GM19099 (cell line): ENCODE measurements at regions not wholly inside any gene's neighbourhood (a gene's known extent, or its start where the extent isn't known, plus 50 kb on each side); places are given as distances from the start of the nearest gene placed in this dataset.

Source experiments
- POLR2A ChIP-seq: IDR thresholded peaks from 3 replicates; pipeline ENCODE4 v1.6.1; 2011; ENCODE audit warnings: low read depth; ENCODE audit not compliant: insufficient read length; ENCODE audit errors: extremely low read depth

DNA sequence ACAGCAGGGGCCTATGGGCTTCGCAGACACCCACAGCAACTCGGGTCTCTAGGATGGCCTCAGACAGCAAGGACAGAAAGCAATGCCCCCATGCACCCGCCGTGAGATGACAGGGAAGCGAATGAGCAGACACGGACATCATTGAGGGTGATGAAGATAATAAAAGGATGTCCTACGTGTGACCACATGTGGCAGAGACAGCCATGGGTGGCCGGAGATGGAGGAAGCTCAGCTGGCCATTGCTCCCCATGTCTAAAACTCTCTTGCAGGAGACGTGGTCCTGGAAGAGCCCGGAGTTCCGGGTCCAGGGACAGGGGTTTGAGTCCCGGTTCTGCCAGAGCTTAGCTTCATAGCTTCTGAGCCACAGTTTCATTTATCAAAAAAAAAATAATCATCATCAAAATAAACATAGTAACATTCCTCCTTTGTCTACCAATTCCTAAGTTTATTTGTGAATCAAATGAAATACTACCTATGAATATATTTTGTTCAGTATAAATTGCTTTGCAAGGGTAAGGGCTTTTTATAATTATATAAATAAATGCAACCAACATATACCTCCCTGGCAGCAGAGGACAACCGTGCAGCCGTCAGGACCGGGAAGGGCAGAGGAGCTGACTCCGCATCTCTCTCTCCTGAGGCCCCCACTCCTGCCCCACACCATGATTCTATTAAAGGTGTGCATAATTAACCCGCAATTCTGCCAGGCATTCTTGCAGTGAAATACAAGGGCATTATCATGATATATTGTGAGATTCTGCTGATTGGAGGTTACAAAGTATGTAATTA, 401.4 kb upstream of the MYT1L start:
- TF ChIP-seq POLR2A, result no peak

DNA sequence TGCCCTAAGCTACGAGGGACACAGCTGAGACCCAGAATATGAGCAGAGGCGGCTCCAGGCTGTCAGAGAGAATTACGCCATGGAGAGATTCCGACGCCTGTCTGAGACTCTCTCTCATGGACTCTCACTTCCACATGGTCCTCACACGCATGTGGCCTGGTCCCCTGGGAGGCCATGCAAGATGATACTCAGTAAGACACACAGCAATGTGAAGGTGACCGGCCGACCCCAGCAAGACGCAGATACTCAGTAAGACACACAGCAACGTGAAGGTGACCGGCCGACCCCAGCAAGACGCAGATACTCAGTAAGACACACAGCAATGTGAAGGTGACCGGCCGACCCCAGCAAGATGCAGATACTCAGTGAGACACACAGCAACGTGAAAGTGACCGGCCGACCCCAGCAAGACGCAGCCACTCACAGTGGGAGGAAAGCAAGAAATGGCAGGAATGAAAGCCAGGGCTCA, 400.8 kb upstream of the MYT1L start:
- no peak for TF ChIP-seq POLR2A

DNA sequence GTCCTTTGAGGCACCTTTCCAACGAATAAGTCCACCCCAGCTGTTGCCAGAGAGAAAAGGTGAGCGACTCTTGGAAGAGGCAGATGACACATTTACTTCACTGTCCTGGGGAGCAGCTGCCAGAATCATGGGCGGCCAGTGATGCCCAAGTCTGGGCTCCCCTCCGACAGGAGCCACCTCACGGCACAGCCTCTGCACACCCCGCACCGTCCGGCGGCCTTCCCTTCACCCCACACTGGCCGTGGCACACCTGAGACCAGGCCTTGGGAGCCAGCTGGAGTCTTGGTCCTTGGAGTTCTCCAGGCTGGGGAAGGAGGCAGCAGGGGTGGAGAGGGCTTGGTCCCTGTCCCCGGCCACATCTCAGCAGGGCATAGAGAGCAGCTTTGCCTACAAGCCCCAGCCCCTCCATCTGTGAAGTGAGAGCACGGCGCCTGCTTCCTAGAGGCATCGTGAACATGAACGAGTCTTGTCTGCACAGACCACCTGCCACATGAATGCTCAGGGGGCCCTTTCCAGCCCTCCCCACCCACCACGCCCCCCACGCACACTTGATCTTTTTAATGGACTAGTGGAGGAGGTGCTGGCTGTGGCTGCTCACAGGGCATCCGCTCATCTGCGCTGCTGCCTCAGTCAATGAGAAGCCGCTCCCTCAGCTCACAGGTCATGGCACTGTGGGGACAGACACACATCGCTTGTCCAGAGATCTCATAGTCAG, 400.2 kb upstream of the MYT1L start:
- TF ChIP-seq POLR2A, result no peak

GRCh38 chr2:2730301-2730833, 399.3 kb upstream of the MYT1L start:
- TF ChIP-seq POLR2A, result no peak

DNA sequence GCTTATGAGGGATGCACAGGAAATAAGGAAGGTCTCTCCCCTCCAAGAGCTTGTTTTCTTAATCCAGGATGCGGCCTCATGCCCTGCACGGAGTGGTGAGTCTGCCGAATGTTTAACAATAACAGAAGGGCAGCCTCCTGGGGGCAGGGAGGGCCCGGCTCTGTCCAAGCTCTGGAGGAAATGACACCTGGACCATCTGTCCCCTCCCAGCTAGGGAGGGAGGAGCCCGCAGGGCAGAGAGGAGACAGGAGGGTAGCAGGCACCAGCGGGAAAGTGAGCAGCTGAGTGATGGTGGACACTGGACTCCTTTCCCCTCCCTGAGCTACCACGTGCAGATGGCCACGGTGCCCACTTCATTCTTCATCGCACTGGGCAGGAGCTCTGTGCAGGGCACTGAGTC, 398.2 kb upstream of the MYT1L start:
- TF ChIP-seq POLR2A, result no peak

DNA sequence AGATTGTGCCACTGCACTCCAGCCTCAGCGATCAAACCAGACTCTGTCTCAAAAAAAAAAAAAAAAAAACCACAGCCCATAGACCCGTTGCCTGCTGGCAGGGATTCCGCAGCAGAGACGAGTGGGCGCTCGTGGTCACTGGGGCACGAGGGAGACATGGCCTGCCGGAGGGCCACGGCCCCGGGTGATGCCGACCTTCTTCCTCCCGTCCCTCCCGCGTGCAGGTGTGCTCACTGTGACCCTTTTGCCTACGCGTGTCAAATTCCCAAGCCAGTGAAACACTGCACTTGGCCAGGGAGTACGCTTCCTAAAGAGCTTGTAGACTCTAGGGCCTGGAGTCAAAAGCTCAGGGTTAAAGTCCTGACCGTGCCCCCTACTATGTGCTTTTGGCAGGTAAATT, 397.6 kb upstream of the MYT1L start:
- TF ChIP-seq POLR2A, result no peak

DNA sequence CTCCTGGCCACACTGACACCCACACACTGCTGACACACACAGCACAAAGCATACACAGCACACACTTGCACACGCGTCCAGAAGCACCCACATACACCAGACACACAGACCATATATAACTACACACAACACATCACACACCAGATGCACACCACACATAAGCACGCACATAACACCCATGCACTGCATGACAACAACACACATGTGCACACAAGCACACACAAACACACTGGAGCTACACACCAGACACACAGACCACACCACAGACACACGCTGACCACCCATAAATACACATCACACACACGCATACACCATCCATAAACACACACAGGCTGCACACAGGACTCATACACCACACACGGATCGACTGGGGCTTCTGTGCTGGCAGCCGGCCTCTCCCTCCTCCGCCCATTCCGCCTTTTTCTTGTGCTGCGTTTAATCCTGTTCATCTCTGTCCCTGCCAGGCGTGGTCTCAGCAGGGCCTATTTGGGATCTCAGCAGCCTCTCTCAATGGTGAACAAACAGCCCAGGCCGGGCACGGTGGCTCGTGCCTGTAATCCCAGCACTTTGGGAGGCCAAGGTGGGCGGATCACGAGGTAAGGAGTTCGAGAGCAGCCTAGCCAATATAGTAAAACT, 396.9 kb upstream of the MYT1L start:
- no peak for TF ChIP-seq POLR2A

- no peak for TF ChIP-seq POLR2A
These were observed 395.1 kb upstream of the MYT1L start for GRCh38 chr2:2726163-2726562.

DNA sequence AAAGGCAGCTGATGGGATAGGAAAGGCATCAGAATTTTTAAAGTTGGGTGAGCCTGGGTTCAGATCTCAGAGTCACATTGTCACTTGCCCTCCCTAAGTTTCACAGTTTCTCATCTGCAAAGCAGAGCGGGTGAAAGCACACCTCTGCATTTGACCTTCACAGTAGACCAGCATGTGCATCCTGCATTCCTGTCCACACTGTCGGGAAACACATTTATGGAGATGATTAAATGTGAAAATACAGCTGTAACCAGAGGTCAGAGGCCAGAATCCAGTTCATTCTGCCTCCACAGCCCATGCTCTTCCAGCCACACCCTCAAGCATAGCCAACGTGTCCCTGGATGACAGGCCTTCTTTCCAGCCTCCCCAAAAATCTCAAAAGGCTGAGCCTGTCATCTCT, 392.0 kb upstream of the MYT1L start:
- TF ChIP-seq POLR2A, result no peak

DNA sequence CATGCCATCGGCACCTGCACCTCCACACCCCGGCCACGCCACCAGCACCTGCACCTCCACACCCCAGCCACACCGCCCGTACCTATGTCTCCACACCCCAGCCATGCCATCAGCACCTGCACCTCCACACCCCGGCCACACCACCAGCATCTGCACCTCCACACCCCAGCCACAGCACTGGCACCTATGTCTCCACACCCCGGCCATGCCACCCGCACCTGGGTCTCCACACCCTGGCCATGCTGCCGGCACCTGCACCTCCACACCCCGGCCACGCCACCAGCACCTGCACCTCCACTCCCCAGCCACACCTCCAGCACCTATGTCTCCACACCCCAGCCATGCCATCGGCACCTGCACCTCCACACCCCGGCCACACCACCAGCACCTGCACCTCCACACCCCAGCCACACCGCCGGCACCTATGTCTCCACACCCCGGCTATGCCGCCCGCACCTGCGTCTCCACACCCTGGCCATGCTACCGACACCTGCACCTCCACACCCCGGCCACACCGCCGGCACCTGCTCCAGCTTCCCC, 390.3 kb upstream of the MYT1L start:
- TF ChIP-seq POLR2A, result no peak

- no peak for TF ChIP-seq POLR2A
These were observed 389.3 kb upstream of the MYT1L start for GRCh38 chr2:2720351-2720750.

- TF ChIP-seq POLR2A, result no peak
These were observed 388.7 kb upstream of the MYT1L start for GRCh38 chr2:2719781-2720180.

DNA sequence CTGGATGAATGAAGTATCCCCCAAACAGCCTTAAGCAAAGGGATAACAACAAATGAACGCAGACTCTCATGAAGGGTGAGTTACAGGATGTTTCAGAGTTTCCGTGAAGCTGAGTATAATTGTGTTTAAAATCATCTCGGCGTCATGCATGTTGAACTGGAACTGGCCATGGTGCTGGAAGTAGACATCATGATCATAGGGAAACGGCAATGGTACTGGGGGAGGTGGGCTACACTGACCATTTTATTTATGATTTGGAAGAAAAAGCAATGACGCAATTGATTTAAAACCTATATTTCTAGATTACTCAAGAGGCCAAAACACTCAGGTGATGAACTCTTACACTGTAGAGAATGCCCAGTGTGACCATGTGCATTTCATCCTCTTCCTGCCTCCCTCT, 387.9 kb upstream of the MYT1L start:
- TF ChIP-seq POLR2A, result no peak

GRCh38 chr2:2717406-2717805, 386.3 kb upstream of the MYT1L start:
- no peak for TF ChIP-seq POLR2A

DNA sequence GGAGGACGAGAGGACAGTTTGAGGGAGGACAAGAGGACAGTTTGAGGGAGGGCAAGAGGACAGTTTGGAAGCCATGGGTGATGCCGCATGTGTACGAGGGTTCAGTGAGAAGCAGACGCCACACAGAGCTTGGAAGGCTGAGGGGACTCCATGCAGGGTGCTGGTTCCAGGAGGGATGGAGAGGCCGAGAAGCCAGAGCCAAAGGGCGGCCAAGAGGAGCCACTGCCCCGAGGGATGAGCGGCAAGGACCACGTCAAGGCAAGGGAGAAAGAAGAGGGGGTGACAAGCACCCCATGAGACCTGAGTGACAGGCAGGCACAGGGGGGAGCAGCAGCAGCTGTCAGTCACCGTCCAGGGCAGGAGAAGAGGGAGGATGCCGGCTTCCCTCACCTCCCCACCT, 385.7 kb upstream of the MYT1L start:
- TF ChIP-seq POLR2A, result no peak
